ENCODE measurements at regions not wholly inside any gene's neighbourhood (a gene's known extent, or its start where the extent isn't known, plus 50 kb on each side); places are given as distances from the start of the nearest gene placed in this dataset.

GRCh38 chr13:40404967-40405716 lies 261.3 kb downstream of the FOXO1 start:
- peak overlapping the region in 1 of 9 donors; percentile 74 for H3K27ac Mint-ChIP-seq

DNA sequence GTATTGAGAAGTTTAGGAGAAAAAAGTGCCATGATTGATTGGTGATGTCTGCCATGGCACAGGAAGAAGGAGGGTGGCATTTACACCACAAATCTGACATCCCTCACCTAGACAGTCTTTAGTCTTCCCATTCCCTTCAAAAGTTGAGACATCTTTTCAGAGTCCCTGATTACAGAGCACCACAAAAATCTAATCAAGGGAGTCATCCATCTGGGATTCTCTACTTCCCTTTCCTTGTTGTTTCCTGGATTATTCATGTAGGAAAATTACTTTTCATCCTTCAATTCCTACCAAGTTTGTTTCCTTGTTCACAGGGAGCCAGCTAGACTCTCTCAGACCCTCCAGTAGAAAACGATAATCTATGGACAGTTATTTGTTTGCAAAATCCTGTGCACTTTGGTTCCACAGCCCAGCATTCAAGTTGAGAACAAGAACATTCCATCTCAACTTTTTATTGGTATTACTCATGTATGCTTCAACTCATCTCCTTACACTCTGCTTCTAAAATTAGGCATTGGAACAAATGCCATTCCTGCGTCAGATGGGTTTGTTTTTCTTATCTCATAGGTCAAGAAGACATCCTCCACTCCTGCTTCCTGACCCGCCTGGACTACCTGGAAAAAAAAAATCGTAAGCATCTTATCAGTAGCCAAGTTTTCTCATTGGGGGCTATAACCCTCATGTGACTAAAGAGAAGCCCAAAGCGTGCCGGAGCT lies 259.9 kb downstream of the FOXO1 start:
- H3K9me3 Mint-ChIP-seq, result peaks cover 0 to 14% (median 4%) of the 10 kb centered on the region in 11 donors
- ChIA-PET POLR2A (interaction anchor here (0.6 kb wide), 1 partner anchor 55 kb away, joined by 3 read pairs; no protein-coding TSS in a partner anchor), CTCF (interaction anchor here (0.7 to 0.8 kb wide), 3 partner anchors 84 to 123 kb away, joined by 3 to 5 read pairs (median 3); no protein-coding TSS in a partner anchor)
- no peak overlapping the region for H3K4me3 ChIP-seq (ENCODE audit: low read length)
- no peaks in the 10 kb centered on the region for H3K27me3 ChIP-seq (ENCODE audit: control insufficient read depth in 2 of 2, insufficient read depth in 2 of 2, low read length in 2 of 2)
- no peaks in the 10 kb centered on the region for H3K9me3 ChIP-seq (ENCODE audit: control insufficient read depth in 2 of 3, low read length in 3 of 3)
- ATAC-seq (no peak), DNase-seq (no peak)
- H3K36me3 ChIP-seq (ENCODE audit: control insufficient read depth in 2 of 3, insufficient read depth in 3 of 3, low read length in 3 of 3), result no peaks in the 10 kb centered on the region
- H3K27ac Mint-ChIP-seq, result no peak overlapping the region
- H3K4me1 ChIP-seq (ENCODE audit: control insufficient read depth in 2 of 2, insufficient read depth in 2 of 2, low read length in 2 of 2), result no peaks in the 10 kb centered on the region
- H3K27ac ChIP-seq (ENCODE audit: low read depth, low read length), result no peak overlapping the region
- H3K27me3 Mint-ChIP-seq, result no peaks in the 10 kb centered on the region
- no peak overlapping the region for H3K4me3 Mint-ChIP-seq
- peaks cover 4 to 7% (median 4%) of the 10 kb centered on the region in 5 donors for H3K36me3 Mint-ChIP-seq
- intact Hi-C loops (cut with micrococcal nuclease), result no loop called here
- peaks cover 10 to 44% (median 34%) of the 10 kb centered on the region in 7 donors for H3K4me1 Mint-ChIP-seq

More at GRCh38 chr13:40404967-40405716, 261.3 kb downstream of the FOXO1 start:
- H3K27ac ChIP-seq (ENCODE audit: low read depth, low read length), result no peak overlapping the region
- H3K4me3 ChIP-seq (ENCODE audit: low read length), result no peak overlapping the region
- H3K27me3 Mint-ChIP-seq, result no peaks in the 10 kb centered on the region
- intact Hi-C loops (cut with micrococcal nuclease), result no loop called here
- ChIA-PET POLR2A (interaction anchor here (0.6 kb wide), 1 partner anchor 81 kb away, joined by 3 read pairs; no protein-coding TSS in a partner anchor), CTCF (no interaction called here)
- DNase-seq, result no peak
- H3K36me3 ChIP-seq (ENCODE audit: control insufficient read depth in 2 of 3, insufficient read depth in 3 of 3, low read length in 3 of 3), result no peaks in the 10 kb centered on the region
- H3K4me1 ChIP-seq (ENCODE audit: control insufficient read depth in 2 of 2, insufficient read depth in 2 of 2, low read length in 2 of 2), result no peaks in the 10 kb centered on the region
- H3K4me3 Mint-ChIP-seq, result no peak overlapping the region
- peaks cover 10 to 50% (median 39%) of the 10 kb centered on the region in 7 donors for H3K4me1 Mint-ChIP-seq
- H3K27me3 ChIP-seq (ENCODE audit: control insufficient read depth in 2 of 2, insufficient read depth in 2 of 2, low read length in 2 of 2), result no peaks in the 10 kb centered on the region
- H3K9me3 Mint-ChIP-seq, result peaks cover 0 to 9% (median 0%) of the 10 kb centered on the region in 11 donors
- no peaks in the 10 kb centered on the region for H3K9me3 ChIP-seq (ENCODE audit: control insufficient read depth in 2 of 3, low read length in 3 of 3)
- H3K36me3 Mint-ChIP-seq, result peaks cover 0 to under 1% (median 0%) of the 10 kb centered on the region in 5 donors
- no peak for ATAC-seq

DNA sequence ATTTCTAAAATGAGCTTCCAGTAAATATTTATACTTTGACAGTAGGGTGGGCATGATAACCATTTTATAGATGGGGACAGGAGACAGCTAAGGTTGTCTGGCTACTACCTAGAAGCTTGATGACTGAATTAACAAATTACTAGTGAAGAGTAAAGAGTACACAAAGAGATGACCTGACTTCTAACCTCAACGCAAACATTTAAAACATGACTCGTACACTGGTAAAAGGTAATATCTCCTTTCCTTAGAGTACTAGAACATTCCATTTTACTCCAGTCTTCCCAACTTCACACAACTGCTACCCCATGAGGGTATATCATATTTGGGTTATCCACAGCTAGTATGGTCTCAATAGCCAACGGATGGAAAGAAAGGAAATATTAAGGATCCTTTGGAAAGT lies 258.9 kb downstream of the FOXO1 start:
- Mint-ChIP-seq H3K4me3 (no peak overlapping the region), H3K27me3 (no peaks in the 10 kb centered on the region), H3K9me3 (peaks cover 0 to 14% (median 4%) of the 10 kb centered on the region in 11 donors), H3K36me3 (peaks cover 4 to 7% (median 4%) of the 10 kb centered on the region in 5 donors), H3K27ac (peak overlapping the region in 1 of 9 donors; percentile 19), H3K4me1 (peaks cover 4 to 34% (median 24%) of the 10 kb centered on the region in 7 donors)
- H3K4me3 ChIP-seq (ENCODE audit: low read length), result no peak overlapping the region
- H3K27ac ChIP-seq (ENCODE audit: low read depth, low read length), result no peak overlapping the region
- no peaks in the 10 kb centered on the region for H3K9me3 ChIP-seq (ENCODE audit: control insufficient read depth in 2 of 3, low read length in 3 of 3)
- intact Hi-C loops (cut with micrococcal nuclease), result no loop called here
- H3K4me1 ChIP-seq (ENCODE audit: control insufficient read depth in 2 of 2, insufficient read depth in 2 of 2, low read length in 2 of 2), result no peaks in the 10 kb centered on the region
- DNase-seq (no peak), ATAC-seq (no peak)
- no peaks in the 10 kb centered on the region for H3K27me3 ChIP-seq (ENCODE audit: control insufficient read depth in 2 of 2, insufficient read depth in 2 of 2, low read length in 2 of 2)
- H3K36me3 ChIP-seq (ENCODE audit: control insufficient read depth in 2 of 3, insufficient read depth in 3 of 3, low read length in 3 of 3), result no peaks in the 10 kb centered on the region
- ChIA-PET POLR2A (interaction anchor here (0.6 kb wide), 1 partner anchor 54 kb away, joined by 3 read pairs; no protein-coding TSS in a partner anchor), CTCF (interaction anchor here (0.7 to 0.8 kb wide), 3 partner anchors 83 to 122 kb away, joined by 3 to 5 read pairs (median 3); no protein-coding TSS in a partner anchor)

DNA sequence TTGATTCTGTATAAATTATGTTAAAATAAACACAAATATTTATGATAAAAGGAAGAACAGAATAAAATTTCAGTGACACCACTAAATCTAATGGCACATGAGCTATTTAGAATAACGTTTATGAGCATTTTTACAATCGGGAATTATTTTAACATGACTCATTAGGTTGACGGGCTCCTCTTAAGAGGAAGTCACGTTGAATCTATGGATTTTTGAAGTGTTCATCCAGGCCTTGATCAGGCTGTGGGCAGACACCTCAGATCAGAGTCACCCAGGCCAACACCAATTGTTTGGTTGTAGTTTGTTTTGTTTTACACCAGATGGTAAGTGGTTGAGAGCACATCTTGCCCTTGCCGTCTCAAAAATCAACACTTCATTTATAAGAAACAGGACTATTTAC lies 257.8 kb downstream of the FOXO1 start:
- POLR2A ChIA-PET, result no interaction called here
- Mint-ChIP-seq H3K27me3 (no peaks in the 10 kb centered on the region), H3K4me1 (peaks cover 0 to 24% (median 17%) of the 10 kb centered on the region in 7 donors), H3K9me3 (peaks cover 0 to 14% (median 4%) of the 10 kb centered on the region in 11 donors), H3K27ac (no peak overlapping the region), H3K4me3 (no peak overlapping the region), H3K36me3 (peaks cover 4 to 7% (median 4%) of the 10 kb centered on the region in 5 donors)
- Histone ChIP-seq H3K36me3 (ENCODE audit: control insufficient read depth in 2 of 3, insufficient read depth in 3 of 3, low read length in 3 of 3) (no peaks in the 10 kb centered on the region), H3K9me3 (ENCODE audit: control insufficient read depth in 2 of 3, low read length in 3 of 3) (no peaks in the 10 kb centered on the region), H3K27me3 (ENCODE audit: control insufficient read depth in 2 of 2, insufficient read depth in 2 of 2, low read length in 2 of 2) (no peaks in the 10 kb centered on the region), H3K4me1 (ENCODE audit: control insufficient read depth in 2 of 2, insufficient read depth in 2 of 2, low read length in 2 of 2) (no peaks in the 10 kb centered on the region), H3K4me3 (ENCODE audit: low read length) (no peak overlapping the region), H3K27ac (ENCODE audit: low read depth, low read length) (no peak overlapping the region)
- intact Hi-C loops (cut with micrococcal nuclease), result no loop called here
- DNase-seq (no peak), ATAC-seq (no peak)
- CTCF ChIA-PET, result no interaction called here

GRCh38 chr13:40409278-40409677 lies 257.2 kb downstream of the FOXO1 start:
- peaks cover 4 to 7% (median 4%) of the 10 kb centered on the region in 5 donors for H3K36me3 Mint-ChIP-seq
- no peak overlapping the region for H3K4me3 Mint-ChIP-seq
- no peaks in the 10 kb centered on the region for H3K9me3 ChIP-seq (ENCODE audit: control insufficient read depth in 2 of 3, low read length in 3 of 3)
- H3K4me1 ChIP-seq (ENCODE audit: control insufficient read depth in 2 of 2, insufficient read depth in 2 of 2, low read length in 2 of 2), result no peaks in the 10 kb centered on the region
- CTCF ChIA-PET, result no interaction called here
- POLR2A ChIA-PET, result interaction anchor here (0.6 kb wide), 1 partner anchor 88 kb away, joined by 3 read pairs; no protein-coding TSS in a partner anchor
- intact Hi-C loops (cut with micrococcal nuclease), result no loop called here
- H3K36me3 ChIP-seq (ENCODE audit: control insufficient read depth in 2 of 3, insufficient read depth in 3 of 3, low read length in 3 of 3), result no peaks in the 10 kb centered on the region
- peak overlapping the region in 1 of 9 donors; percentile 25 for H3K27ac Mint-ChIP-seq
- no peak overlapping the region for H3K4me3 ChIP-seq (ENCODE audit: low read length)
- H3K4me1 Mint-ChIP-seq, result peaks cover 0 to 21% (median 12%) of the 10 kb centered on the region in 7 donors
- no peaks in the 10 kb centered on the region for H3K27me3 ChIP-seq (ENCODE audit: control insufficient read depth in 2 of 2, insufficient read depth in 2 of 2, low read length in 2 of 2)
- no peak for DNase-seq
- no peaks in the 10 kb centered on the region for H3K27me3 Mint-ChIP-seq
- H3K9me3 Mint-ChIP-seq, result peaks cover 0 to 14% (median 4%) of the 10 kb centered on the region in 11 donors
- H3K27ac ChIP-seq (ENCODE audit: low read depth, low read length), result no peak overlapping the region
- no peak for ATAC-seq

GRCh38 chr13:40410315-40410714 lies 256.1 kb downstream of the FOXO1 start:
- ChIA-PET CTCF (no interaction called here), POLR2A (no interaction called here)
- Mint-ChIP-seq H3K27ac (peak overlapping the region in 1 of 9 donors; percentile 55), H3K4me3 (no peak overlapping the region), H3K9me3 (peaks cover 0 to 14% (median 4%) of the 10 kb centered on the region in 11 donors), H3K4me1 (peaks cover 0 to 19% (median 11%) of the 10 kb centered on the region in 7 donors), H3K27me3 (no peaks in the 10 kb centered on the region), H3K36me3 (peaks cover 4 to 7% (median 4%) of the 10 kb centered on the region in 5 donors)
- Histone ChIP-seq H3K27me3 (ENCODE audit: control insufficient read depth in 2 of 2, insufficient read depth in 2 of 2, low read length in 2 of 2) (no peaks in the 10 kb centered on the region), H3K27ac (ENCODE audit: low read depth, low read length) (no peak overlapping the region), H3K4me1 (ENCODE audit: control insufficient read depth in 2 of 2, insufficient read depth in 2 of 2, low read length in 2 of 2) (no peaks in the 10 kb centered on the region), H3K36me3 (ENCODE audit: control insufficient read depth in 2 of 3, insufficient read depth in 3 of 3, low read length in 3 of 3) (no peaks in the 10 kb centered on the region), H3K9me3 (ENCODE audit: control insufficient read depth in 2 of 3, low read length in 3 of 3) (no peaks in the 10 kb centered on the region), H3K4me3 (ENCODE audit: low read length) (no peak overlapping the region)
- no peak for ATAC-seq
- intact Hi-C loops (cut with micrococcal nuclease), result no loop called here
- DNase-seq, result no peak

Data from naive thymus-derived CD4-positive, alpha-beta T cell (primary cell).